ENCODE measurements at regions not wholly inside any gene's neighbourhood (a gene's known extent, or its start where the extent isn't known, plus 50 kb on each side); places are given as distances from the start of the nearest gene placed in this dataset.
"Not testable (repeated sequence)": the region's sequence is repeated elsewhere in the genome, so short reads cannot be mapped to it uniquely, and the experiment has no call there.

- DNase-seq, result no peak
Observed at GRCh38 chr9:78882481-78882880, 585.6 kb downstream of the PSAT1 start.

- no peak for DNase-seq
Observed at GRCh38 chr9:78884611-78885150, 587.8 kb downstream of the PSAT1 start.

DNA sequence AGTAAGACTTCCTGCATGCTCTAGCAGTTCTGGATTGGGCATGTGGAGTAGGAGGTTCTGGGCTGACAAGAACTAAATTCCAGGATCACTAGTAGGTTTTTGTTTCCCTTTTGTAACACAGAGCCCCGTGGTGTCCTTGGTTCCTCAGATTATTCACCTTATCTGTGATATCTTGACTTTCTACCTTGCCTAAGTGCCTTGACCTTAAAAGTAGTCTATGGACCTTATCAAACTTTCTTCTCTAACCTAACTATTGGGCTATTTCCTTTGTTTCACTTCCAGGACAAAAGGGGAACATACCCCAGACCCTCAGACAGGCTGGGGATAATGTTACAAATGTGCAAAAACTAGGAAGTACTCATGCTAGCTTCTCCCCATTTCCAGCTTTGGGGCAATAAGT lies 595.3 kb downstream of the PSAT1 start:
- no peak for DNase-seq

DNA sequence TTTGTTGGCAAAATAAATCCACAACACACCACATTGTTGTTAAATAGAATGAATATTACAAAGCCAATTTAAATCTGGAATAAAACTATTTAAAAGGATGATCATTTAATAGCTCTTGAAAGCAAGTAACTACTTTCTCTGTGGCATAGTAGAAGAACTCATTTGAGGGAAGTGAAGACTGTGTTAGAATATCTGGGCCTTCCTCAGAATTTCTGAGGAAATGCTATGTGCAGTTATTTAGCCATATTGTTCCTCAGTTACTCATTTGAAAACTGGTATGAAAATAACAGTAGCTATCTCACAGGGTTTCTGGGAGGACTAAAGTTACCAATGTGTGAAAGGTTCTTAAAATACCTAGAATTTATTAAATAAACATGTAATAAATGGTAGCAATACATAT lies 595.8 kb downstream of the PSAT1 start:
- DNase-seq, result no peak

GRCh38 chr9:78893774-78894401 lies 597.0 kb downstream of the PSAT1 start:
- DNase-seq, result no peak

- DNase-seq, result no peak
Observed at GRCh38 chr9:78896479-78896878, 599.6 kb downstream of the PSAT1 start.

DNA sequence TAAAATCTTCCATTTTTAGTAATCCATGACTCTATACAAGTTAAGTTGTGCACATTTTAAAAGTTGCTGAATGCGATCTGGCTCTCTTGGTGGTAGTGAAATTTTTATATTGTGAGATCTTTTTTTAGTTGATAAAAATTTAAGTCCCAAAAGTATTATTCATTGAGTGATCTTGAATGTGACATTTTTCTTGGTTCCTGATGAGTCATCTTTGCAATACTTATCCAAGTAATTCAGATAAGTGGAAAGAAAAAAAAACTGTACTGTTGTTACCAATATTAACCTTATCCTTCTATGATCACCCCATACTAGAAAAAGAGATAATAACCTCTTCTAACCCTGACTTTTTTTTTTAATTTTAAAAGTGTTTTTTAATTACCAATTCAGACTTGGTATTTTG lies 601.3 kb downstream of the PSAT1 start:
- no peak for DNase-seq

GRCh38 chr9:78899006-78899405 lies 602.1 kb downstream of the PSAT1 start:
- DNase-seq, result no peak

DNA sequence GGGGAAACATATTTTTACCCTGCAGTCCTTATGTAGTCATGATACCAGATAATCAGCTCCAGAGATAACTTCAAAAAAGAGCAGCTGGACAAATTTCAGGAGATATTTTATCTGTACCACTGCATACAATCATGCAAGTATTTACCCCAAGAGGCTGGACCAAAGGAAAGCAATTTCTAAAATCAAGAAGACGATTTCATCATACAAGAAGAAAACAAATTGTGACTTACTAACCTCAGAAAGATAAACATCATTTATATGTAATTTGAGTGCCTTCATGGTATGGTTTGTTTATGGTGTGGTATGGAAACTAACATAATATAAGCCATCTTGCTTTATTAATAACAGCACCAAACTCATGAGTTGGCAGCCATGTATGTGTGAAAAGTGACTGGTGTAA lies 603.6 kb downstream of the PSAT1 start:
- no peak for DNase-seq

DNA sequence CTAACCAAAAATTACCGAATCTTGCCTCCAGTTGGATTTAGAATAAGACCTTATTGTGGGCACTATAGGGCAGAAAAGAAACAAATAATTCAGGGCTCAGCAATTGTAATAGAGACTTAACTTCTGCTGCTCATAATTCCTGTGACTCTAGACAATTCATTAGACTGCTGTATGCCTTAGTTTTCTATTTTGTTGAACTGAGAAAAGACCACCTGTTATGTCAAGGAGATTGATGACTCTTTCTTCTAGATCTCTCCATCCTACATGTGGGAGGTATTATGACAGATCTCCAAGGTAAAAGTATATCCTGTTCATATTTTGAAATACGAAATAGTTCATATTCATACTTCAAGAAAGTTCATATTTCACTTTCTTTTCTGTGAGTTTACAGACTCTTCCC lies 605.1 kb downstream of the PSAT1 start:
- no peak for DNase-seq

- no peak for DNase-seq
Observed at GRCh38 chr9:78903581-78903980, 606.7 kb downstream of the PSAT1 start.

GRCh38 chr9:78904686-78905085 lies 607.8 kb downstream of the PSAT1 start:
- DNase-seq, result no peak

GRCh38 chr9:78905387-78905786 lies 608.5 kb downstream of the PSAT1 start:
- no peak for DNase-seq

- no peak for DNase-seq
Observed at GRCh38 chr9:78905986-78906755, 609.2 kb downstream of the PSAT1 start.

- no peak for DNase-seq
Observed at GRCh38 chr9:78909566-78909965, 612.6 kb downstream of the PSAT1 start.

DNA sequence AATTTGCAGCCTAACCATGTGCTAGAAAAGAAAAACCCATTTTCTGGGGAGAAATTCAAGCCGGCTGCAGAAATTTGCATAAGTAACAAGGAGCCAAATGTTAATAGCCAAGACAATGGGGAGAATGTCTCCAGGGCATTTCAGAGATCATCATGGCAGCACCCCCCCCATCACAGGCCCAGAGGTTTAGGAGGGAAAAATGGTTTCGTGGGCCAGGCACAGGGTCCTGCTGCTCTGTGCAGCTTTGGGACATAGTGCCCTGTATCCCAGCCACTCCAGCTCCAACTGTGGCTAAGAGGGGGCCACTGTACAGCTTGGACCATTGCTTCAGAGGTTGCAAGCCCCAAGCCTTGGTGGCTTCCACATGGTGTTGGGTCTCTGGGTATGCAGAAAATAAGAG lies 620.0 kb downstream of the PSAT1 start:
- not testable (repeated sequence) for DNase-seq

GRCh38 chr9:78918976-78919375 lies 622.1 kb downstream of the PSAT1 start:
- DNase-seq, result no peak

GRCh38 chr9:78919701-78920100 lies 622.8 kb downstream of the PSAT1 start:
- DNase-seq, result no peak

DNA sequence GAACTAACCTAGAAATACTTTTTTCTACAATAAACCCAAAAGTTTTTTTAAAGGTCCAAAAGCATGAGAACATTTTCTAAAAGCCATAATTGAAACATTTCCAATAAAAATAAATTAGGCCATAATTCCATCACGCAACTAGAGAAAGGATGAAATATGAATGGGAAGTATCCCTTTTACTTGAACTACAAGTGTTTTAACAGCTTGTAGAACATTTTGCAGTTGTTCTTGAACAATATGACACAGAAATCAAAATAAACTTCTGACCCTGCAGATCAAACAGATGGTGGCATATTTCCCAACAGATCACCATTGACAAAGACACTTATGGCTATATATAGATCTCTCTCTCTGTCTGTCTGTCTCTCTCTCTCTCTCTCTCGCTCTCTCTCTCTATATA lies 624.4 kb downstream of the PSAT1 start:
- no peak for DNase-seq

DNA sequence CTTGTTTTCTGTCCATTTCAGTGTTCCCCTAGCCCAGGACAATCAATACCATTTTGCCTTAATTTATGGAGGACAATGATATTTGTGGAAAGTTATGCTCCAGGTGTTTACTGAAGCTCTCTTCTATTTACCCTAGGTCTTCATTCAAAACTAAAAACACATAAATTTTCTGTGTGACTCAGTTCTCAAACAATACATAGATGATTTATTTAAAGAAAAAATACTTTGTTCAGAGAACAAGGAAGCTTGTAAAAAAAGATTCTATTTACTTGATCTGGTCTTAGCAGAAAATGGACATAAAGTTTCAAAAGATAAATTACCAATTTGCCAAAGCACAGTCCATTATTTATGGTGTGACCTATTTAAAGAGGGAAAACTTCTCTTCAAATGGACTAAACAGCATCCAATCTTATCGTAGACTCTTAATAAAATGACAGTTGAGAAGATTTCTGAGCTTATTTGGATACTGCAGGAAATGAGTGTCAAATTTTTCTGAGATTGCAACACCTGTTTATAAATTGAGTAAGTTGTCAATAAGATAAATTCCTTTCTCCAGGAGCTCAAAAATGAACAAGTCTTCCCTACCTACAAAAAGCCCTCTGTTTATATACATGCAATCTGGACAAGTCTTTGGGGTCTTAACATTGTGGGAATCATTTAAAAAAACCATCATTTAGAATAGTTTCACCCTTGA lies 627.2 kb downstream of the PSAT1 start:
- DNase-seq, result no peak

- DNase-seq, result no peak
Observed at GRCh38 chr9:78927099-78927940, 630.4 kb downstream of the PSAT1 start.

DNA sequence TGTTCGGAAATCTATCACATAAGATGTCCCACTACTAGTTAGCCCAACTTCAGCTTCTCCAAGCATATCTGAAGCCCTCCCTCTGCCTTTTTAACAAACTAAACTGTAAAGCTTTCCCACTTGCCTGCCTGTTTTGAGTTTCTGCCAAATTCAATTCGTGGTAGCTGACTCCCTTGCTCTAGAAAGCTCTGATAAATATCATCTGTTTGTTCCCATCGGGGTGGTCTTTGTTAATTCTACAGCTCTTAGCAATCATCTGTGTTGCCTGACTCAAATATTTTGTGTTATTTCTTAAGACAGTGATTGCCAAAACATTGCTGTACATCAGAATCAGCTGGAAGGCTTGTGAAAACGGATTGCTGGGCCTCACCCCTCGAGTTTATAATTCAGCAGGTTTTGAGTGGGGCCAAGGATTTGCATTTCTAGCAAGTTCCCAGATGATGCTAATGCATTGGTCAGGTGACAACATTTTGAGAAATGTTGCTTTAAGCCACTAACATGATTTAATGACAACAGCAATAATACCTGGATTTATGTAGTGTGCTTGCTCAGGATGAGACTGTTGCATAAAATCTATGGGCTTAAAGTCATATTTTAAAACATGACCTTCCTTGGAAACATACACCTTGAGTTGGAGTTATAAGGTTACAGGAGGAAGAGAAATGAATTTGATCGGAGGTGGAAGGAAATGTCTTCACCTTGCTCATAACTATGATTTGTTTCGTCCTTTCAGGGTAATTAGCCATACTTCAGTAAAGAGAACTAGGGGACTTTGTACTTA lies 631.9 kb downstream of the PSAT1 start:
- no peak for DNase-seq
